Ovary (tissue), 7 donors: ENCODE measurements at regions not wholly inside any gene's neighbourhood (a gene's known extent, or its start where the extent isn't known, plus 50 kb on each side); places are given as distances from the start of the nearest gene placed in this dataset.

Experiments used
- DNase-seq, 5 donors: peaks; one replicate each; pipeline ENCODE4 v3.0.0-alpha.2; 2019 to 2020
- H3K27ac ChIP-seq, 2 donors: fragments of 200-600 bp; one replicate each; pipeline versions ENCODE4 v1.5.1 to v1.8.0; 2019 to 2022
- H3K27me3 ChIP-seq: fragments of 200-600 bp; one replicate; pipeline ENCODE4 v1.8.0; 2022
- H3K36me3 ChIP-seq: fragments of 200-600 bp; sonication (generic); one replicate; pipeline ENCODE4 v1.5.1; 2019
- H3K4me1 ChIP-seq: one replicate; pipeline ENCODE4 v1.8.1; 2013; ENCODE audit warnings: mild to moderate bottlenecking, moderate library complexity; ENCODE audit not compliant: insufficient read depth
- H3K4me3 ChIP-seq: fragments of 200-600 bp; sonication (generic); one replicate; pipeline ENCODE4 v1.5.1; 2017
- H3K9me3 ChIP-seq, 2 donors: fragments of 200-600 bp in 1 of 2; sonication (generic) in 1 of 2; one replicate each; pipeline versions ENCODE4 v1.5.1 to v1.8.1; 2013 to 2019; ENCODE audit warnings: mild to moderate bottlenecking in 1 of 2, moderate library complexity in 1 of 2
- EP300 ChIP-seq: sonication (generic); formaldehyde crosslinking; IDR thresholded peaks from one replicate; pipeline ENCODE4 v1.6.1; 2017; ENCODE audit warnings: antibody characterized with exemption
- POLR2A ChIP-seq: fragments of 450-650 bp; IDR thresholded peaks from one replicate; pipeline ENCODE4 v1.6.1; 2017; ENCODE audit warnings: antibody characterized with exemption, mild to moderate bottlenecking, moderate library complexity
- WGBS, 3 donors: extraction: QIAGEN DNeasy Blood & Tissue Kit in 1 of 3; methylation state at CpG; one replicate each; pipeline versions ENCODE4 v1.1.5 to v1.1.7; 2013 to 2017; 5-methylcytosine and 5-hydroxymethylcytosine counted together
- intact Hi-C, 4 donors: fragments of 100-400 bp; cut with DNase I; formaldehyde crosslinking; loops; one replicate each; pipeline versions ENCODE4 v1.11.0 to v1.15.1; 2022 to 2023
- TF ChIP-seq, protein P1 (sequence below), 3 donors: fragments of 450-650 bp in 2 of 3; fragments of 200-600 bp in 1 of 3; IDR thresholded peaks; one replicate each; pipeline versions ENCODE4 v1.5.1 to v1.8.0; 2016 to 2022; ENCODE audit warnings: antibody characterized with exemption in 3 of 3, mild to moderate bottlenecking in 1 of 3
- donor health status: DM: no; HTN: no; CAD: no; lungs with moderate emphysema.
- donor health status: DM: no; HTN: no; CAD: no.
- donor health status: Bipolar disorder and iron deficiency.
- donor health status: DM: no; HTN: no; CAD: no.
- donor health status: DM: yes; HTN: yes; CAD: no.

DNA sequence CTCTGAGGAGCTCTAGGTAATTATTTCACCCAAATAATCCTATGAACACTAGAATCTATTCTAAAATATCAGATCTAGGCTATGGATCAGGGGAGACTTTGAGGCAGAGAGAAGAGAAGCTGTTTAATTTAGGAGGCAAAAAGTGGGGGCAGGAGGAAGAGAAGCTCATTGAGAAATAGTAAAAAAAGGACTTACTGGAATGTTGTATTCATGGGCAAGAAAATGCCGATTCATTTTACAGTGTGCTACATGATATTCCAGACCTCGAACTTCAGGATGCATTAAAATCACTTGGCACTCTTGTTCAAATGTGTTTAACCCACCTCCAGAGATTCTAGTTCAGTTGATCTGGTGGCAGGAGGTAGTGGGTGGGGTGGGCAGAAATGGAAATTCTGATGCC lies 109.5 kb upstream of the ITGB1 start:
- Histone ChIP-seq H3K4me1 (no peaks in the 10 kb centered on the region), H3K36me3 (no peaks in the 10 kb centered on the region), H3K4me3 (no peak overlapping the region), H3K9me3 (no peaks in the 10 kb centered on the region), H3K27me3 (no peaks in the 10 kb centered on the region), H3K27ac (no peak overlapping the region)
- intact Hi-C loops = no loop called here
- no peak for DNase-seq
- 82 to 91% (median 85%) methylated on average over 2 of the region's 2 CpGs for WGBS, 3 donors
- TF ChIP-seq, protein P1, sequence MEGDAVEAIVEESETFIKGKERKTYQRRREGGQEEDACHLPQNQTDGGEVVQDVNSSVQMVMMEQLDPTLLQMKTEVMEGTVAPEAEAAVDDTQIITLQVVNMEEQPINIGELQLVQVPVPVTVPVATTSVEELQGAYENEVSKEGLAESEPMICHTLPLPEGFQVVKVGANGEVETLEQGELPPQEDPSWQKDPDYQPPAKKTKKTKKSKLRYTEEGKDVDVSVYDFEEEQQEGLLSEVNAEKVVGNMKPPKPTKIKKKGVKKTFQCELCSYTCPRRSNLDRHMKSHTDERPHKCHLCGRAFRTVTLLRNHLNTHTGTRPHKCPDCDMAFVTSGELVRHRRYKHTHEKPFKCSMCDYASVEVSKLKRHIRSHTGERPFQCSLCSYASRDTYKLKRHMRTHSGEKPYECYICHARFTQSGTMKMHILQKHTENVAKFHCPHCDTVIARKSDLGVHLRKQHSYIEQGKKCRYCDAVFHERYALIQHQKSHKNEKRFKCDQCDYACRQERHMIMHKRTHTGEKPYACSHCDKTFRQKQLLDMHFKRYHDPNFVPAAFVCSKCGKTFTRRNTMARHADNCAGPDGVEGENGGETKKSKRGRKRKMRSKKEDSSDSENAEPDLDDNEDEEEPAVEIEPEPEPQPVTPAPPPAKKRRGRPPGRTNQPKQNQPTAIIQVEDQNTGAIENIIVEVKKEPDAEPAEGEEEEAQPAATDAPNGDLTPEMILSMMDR (IDR thresholded peaks at IDR 0.05) = no peak
- TF ChIP-seq POLR2A (no peak), EP300 (no peak)

DNA sequence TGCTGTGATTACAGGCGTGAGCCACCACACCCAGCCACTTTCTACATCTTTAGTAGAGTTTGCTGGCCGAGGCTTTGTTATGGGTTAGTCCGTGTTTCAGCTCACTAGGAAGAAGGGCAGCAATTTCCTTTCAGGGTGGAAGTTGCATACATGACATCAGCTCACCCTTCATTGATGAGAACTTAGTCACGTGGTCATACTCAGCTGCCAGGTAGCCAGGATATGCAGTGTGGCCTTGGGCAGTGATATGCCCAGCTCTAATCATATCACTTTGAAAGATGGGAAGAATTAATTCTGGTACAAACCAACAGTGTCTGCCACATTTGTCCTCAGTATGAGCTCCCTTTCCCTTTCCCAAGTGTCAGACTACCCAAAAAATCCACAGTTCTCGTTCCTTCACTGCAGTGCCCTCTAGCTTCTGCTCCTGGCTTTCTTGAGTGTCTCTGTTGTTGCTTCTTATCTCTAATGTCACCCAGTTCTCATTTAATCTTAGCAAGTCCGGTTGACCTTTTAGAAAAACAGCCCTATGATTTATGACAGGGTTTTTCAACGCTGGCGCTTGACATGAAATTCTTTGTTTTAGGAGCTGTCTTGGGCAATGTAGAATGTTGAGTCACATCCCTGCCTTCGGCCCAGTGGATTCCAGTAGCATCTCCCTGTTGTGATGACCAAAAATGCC lies 108.7 kb upstream of the ITGB1 start:
- no peaks in the 10 kb centered on the region for H3K27me3 ChIP-seq
- no peak overlapping the region for H3K27ac ChIP-seq
- DNase-seq = no peak
- 76 to 79% (median 78%) methylated on average over 9 of the region's 9 CpGs for WGBS, 3 donors
- H3K36me3 ChIP-seq = no peaks in the 10 kb centered on the region
- TF ChIP-seq, protein P1 (IDR thresholded peaks at IDR 0.05) = no peak
- TF ChIP-seq EP300 (no peak), POLR2A (no peak)
- no peak overlapping the region for H3K4me3 ChIP-seq
- intact Hi-C loops = no loop called here
- no peaks in the 10 kb centered on the region for H3K4me1 ChIP-seq
- H3K9me3 ChIP-seq = no peaks in the 10 kb centered on the region

DNA sequence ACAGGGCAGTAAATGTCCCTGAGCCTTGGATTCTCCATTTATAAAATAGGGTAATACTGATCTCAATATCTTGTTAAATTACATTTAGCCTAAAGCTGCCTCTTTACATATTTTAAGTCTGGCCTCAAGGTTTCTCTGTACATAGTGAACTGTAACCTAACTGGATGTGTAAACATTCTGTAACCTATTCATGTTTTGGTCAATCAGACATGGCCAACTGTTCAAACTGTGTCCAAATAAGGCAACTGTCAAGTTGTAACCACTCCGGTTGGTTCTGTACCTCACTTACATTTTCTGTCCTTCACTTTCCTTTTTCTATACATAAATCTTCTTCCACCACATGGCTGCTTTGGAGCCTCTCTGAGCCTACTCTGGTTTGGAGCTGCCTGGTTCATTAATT lies 107.1 kb upstream of the ITGB1 start:
- no peaks in the 10 kb centered on the region for H3K9me3 ChIP-seq
- 51 to 56% (median 54%) methylated on average over 1 of the region's 1 CpG for WGBS, 3 donors
- intact Hi-C loops = no loop called here

DNA sequence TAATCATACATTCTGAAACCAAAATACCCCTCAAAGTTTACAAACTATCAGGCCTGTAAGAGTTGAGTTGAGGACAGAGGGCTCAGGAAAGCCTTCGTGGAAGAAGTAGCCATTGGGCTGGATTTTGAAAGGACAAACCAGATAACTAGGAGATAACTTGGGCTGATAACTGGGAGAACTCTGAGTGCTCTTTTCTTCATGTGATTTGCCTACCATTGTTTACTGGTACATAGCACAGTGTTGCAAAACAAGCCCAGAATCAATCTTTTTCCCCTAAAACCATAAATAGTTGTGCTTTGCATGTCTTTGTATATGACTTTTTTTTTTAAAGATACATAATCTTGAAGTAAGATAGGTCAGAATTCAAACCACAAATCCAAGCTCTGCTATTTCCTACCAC lies 106.7 kb upstream of the ITGB1 start:
- no peak for DNase-seq

More for the DNA sequence above, 107.1 kb upstream of the ITGB1 start:
- Histone ChIP-seq H3K36me3 (no peaks in the 10 kb centered on the region), H3K27ac (no peak overlapping the region), H3K4me3 (no peak overlapping the region), H3K4me1 (no peaks in the 10 kb centered on the region), H3K27me3 (no peaks in the 10 kb centered on the region)
- no peak for DNase-seq
- TF ChIP-seq, protein P1 (IDR thresholded peaks at IDR 0.05) = no peak
- TF ChIP-seq POLR2A (no peak), EP300 (no peak)

More for the DNA sequence above, 106.7 kb upstream of the ITGB1 start:
- no peak overlapping the region for H3K4me3 ChIP-seq
- H3K4me1 ChIP-seq = no peaks in the 10 kb centered on the region
- no peaks in the 10 kb centered on the region for H3K9me3 ChIP-seq
- H3K27ac ChIP-seq = no peak overlapping the region
- intact Hi-C loops = no loop called here
- no peak for TF ChIP-seq POLR2A
- TF ChIP-seq, protein P1 (IDR thresholded peaks at IDR 0.05) = no peak
- TF ChIP-seq EP300 = no peak
- H3K27me3 ChIP-seq = no peaks in the 10 kb centered on the region
- H3K36me3 ChIP-seq = no peaks in the 10 kb centered on the region
- 16 to 27% (median 16%) methylated on average over 1 of the region's 1 CpG for WGBS, 3 donors
